ENCODE measurements at regions not wholly inside any gene's neighbourhood (a gene's known extent, or its start where the extent isn't known, plus 50 kb on each side); places are given as distances from the start of the nearest gene placed in this dataset.

DNA sequence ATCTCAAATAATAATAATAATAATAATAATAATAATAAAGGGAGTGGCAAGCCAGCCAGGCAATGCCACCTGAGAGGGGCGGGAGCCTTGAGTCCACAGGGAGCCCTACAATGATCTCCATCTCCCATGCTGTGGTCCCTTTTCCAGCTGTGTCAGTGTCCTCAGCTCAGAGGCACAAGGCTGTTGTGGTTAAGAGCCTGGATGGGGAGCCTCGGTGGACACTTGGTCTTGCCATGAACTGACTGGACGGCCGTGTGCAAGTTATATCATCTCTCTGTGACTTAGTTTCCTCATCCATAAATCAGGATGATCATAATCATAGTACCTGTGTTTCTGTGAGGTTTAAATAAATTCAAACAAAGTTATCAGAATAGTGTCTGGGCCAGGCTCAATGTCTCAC lies 127.8 kb upstream of the TIAM1 start:
- TF ChIP-seq EZH2phosphoT487 (IDR thresholded peaks at IDR 0.05; ENCODE audit: borderline replicate concordance, low read length) (no peak), CTCF (IDR thresholded peaks at IDR 0.05; ENCODE audit: low read depth, low read length, poor library complexity, severe bottlenecking) (no peak)
